ENCODE measurements at regions not wholly inside any gene's neighbourhood (a gene's known extent, or its start where the extent isn't known, plus 50 kb on each side); places are given as distances from the start of the nearest gene placed in this dataset.

DNA sequence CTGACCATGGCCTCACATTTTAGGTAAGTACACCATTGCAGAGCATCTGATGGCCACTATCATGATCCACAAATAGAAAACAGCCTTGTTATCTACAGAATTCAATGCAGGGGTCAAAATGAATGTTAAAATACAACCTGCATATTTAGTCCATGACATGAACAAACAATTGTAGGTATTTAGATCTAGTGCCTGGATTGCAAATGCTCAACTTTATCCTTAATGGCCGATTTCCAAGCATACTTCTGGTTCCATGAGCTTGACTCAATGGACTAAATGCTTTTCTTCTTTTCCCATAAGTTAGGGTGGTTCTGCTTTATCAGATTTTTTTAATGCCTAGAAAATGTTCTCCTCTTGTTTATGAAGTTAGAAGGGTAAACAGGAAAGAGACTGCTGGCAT, 139.2 kb upstream of the TTC29 start:
- POLR2A ChIA-PET = no interaction called here
- H3K27me3 ChIP-seq (ENCODE audit: control insufficient read depth, insufficient read depth, low read length) = 0 out of 2 replicates have a peak, but pooled peaks cover 1% of the 10 kb centered on the region
- CTCF ChIA-PET = no interaction called here
- DNase-seq (ENCODE audit: low read depth) = no peak
- H3K36me3 ChIP-seq (ENCODE audit: control insufficient read depth, insufficient read depth, low read length) = no peaks in the 10 kb centered on the region
- no peak overlapping the region for H3K4me3 ChIP-seq (ENCODE audit: low read depth, low read length)
- TF ChIP-seq, protein P1, sequence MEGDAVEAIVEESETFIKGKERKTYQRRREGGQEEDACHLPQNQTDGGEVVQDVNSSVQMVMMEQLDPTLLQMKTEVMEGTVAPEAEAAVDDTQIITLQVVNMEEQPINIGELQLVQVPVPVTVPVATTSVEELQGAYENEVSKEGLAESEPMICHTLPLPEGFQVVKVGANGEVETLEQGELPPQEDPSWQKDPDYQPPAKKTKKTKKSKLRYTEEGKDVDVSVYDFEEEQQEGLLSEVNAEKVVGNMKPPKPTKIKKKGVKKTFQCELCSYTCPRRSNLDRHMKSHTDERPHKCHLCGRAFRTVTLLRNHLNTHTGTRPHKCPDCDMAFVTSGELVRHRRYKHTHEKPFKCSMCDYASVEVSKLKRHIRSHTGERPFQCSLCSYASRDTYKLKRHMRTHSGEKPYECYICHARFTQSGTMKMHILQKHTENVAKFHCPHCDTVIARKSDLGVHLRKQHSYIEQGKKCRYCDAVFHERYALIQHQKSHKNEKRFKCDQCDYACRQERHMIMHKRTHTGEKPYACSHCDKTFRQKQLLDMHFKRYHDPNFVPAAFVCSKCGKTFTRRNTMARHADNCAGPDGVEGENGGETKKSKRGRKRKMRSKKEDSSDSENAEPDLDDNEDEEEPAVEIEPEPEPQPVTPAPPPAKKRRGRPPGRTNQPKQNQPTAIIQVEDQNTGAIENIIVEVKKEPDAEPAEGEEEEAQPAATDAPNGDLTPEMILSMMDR (IDR thresholded peaks at IDR 0.05; ENCODE audit: insufficient read depth, low read depth, low read length) = no peak

DNA sequence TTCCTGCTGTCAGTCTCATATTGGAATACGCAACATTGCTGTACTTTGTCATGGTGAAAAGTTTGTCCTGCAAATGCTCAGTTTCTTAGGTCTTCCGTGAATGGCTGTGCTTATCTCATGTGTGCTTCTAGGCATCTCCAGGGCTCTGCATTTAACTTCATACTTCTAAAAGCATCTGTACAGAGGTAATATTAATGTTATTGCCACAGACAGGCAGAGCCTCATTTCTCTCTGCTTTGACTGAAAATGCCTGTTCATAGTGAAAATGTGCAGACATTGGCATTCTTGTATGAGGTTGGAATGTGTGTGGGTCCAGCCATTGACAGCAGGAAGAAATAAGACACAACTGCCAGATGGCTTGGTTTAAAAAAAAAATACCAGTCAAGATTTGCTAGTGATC, 140.1 kb upstream of the TTC29 start:
- H3K36me3 ChIP-seq (ENCODE audit: control insufficient read depth, insufficient read depth, low read length) = no peaks in the 10 kb centered on the region
- TF ChIP-seq, protein P1 (IDR thresholded peaks at IDR 0.05; ENCODE audit: insufficient read depth, low read depth, low read length) = no peak
- 0 out of 2 replicates have a peak, but pooled peaks cover 1% of the 10 kb centered on the region for H3K27me3 ChIP-seq (ENCODE audit: control insufficient read depth, insufficient read depth, low read length)
- no peak overlapping the region for H3K4me3 ChIP-seq (ENCODE audit: low read depth, low read length)
- no peak for DNase-seq (ENCODE audit: low read depth)
- POLR2A ChIA-PET = no interaction called here
- CTCF ChIA-PET = no interaction called here

DNA sequence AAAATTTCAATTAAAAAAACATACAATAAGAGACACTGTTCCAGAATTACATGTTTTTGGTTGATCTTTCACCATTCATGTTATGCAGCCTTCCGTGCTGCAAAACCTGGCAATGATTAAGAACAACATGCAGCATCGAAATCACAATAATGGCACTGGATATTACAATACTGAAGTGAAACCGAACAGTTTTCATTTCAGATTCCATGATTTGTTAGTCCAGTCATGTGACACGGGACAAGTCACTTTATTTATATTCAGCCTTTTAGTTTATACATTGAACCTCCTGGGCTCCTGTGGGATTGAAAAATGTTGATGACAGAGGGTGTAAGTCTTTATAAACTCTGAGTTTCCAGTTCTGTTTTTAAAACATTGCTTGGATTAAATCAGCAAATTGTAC, 142.5 kb upstream of the TTC29 start:
- no peak for DNase-seq (ENCODE audit: low read depth)
- CTCF ChIA-PET = interaction anchor here (0.8 kb wide), 1 partner anchor 12 kb away, joined by 4 read pairs; no protein-coding TSS in a partner anchor

DNA sequence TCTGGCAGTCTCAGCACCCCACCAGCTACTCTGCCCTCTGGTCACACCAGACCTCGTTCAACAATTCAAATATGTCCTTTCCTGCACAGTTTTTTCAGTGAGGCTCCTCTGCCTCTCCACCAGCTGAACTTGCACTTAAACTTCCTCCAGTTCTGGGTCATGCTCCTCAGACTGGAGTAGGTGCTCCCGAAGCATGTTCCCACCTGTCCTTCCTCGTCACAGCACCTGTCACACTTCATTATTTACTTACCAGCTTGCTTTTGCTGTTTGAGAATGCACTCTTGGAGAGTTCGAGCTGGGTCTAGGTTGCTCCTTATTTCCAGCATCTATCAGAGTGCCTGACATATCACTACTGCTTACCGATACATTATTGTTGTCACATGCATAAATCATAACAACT, 144.8 kb upstream of the TTC29 start:
- no peak overlapping the region for H3K4me3 ChIP-seq (ENCODE audit: low read depth, low read length)
- H3K27me3 ChIP-seq (ENCODE audit: control insufficient read depth, insufficient read depth, low read length) = no peaks in the 10 kb centered on the region
- CTCF ChIA-PET = interaction anchor here (1.2 to 4.0 kb wide), 2 partner anchors 30 to 71 kb away, joined by 3 to 13 read pairs; no protein-coding TSS in a partner anchor
- TF ChIP-seq, protein P1 (IDR thresholded peaks at IDR 0.05; ENCODE audit: insufficient read depth, low read depth, low read length) = no peak
- POLR2A ChIA-PET = no interaction called here
- no peak for DNase-seq (ENCODE audit: low read depth)
- H3K36me3 ChIP-seq (ENCODE audit: control insufficient read depth, insufficient read depth, low read length) = no peaks in the 10 kb centered on the region

More for the DNA sequence above, 142.5 kb upstream of the TTC29 start:
- 0 out of 2 replicates have a peak, but pooled peaks cover 1% of the 10 kb centered on the region for H3K27me3 ChIP-seq (ENCODE audit: control insufficient read depth, insufficient read depth, low read length)
- H3K36me3 ChIP-seq (ENCODE audit: control insufficient read depth, insufficient read depth, low read length) = no peaks in the 10 kb centered on the region
- POLR2A ChIA-PET = no interaction called here
- no peak overlapping the region for H3K4me3 ChIP-seq (ENCODE audit: low read depth, low read length)
- TF ChIP-seq, protein P1 (IDR thresholded peaks at IDR 0.05; ENCODE audit: insufficient read depth, low read depth, low read length) = no peak

DNA sequence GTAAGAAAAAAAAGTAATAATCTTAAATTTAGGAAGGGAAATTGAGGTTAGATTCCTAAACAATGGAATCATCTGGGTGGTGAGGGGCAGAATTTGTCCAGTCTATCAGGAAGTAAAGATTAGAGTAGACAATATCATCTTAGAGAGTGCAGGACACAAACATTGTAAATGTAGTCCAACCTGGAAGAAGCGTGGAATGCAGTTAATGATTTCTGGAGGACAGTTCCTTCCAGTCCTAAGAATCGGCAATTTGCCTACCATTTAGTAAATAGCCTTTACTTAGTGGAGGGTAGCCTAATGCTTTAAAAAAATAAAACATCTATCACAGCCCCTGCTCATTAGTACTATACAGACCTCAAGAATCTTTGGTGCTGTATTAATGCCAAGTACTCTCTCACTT, 147.5 kb upstream of the TTC29 start:
- POLR2A ChIA-PET = no interaction called here

More for the DNA sequence above, 147.5 kb upstream of the TTC29 start:
- CTCF ChIA-PET = no interaction called here
- Histone ChIP-seq H3K4me3 (ENCODE audit: low read depth, low read length) (no peak overlapping the region), H3K36me3 (ENCODE audit: control insufficient read depth, insufficient read depth, low read length) (no peaks in the 10 kb centered on the region), H3K27me3 (ENCODE audit: control insufficient read depth, insufficient read depth, low read length) (no peaks in the 10 kb centered on the region)
- TF ChIP-seq, protein P1 (IDR thresholded peaks at IDR 0.05; ENCODE audit: insufficient read depth, low read depth, low read length) = no peak
- DNase-seq (ENCODE audit: low read depth) = no peak

Measured in BJ (cell line).